H1 (cell line): ENCODE measurements at regions not wholly inside any gene's neighbourhood (a gene's known extent, or its start where the extent isn't known, plus 50 kb on each side); places are given as distances from the start of the nearest gene placed in this dataset.

Experiments used
- CREB1 ChIP-seq: IDR thresholded peaks from 2 replicates; pipeline ENCODE4 v1.6.1; 2012; ENCODE audit warnings: inconsistent platforms
- EP300 ChIP-seq, 2 experiments: IDR thresholded peaks; 1 replicate in 1 of 2; 2 replicates in 1 of 2; pipeline ENCODE4 v1.6.1; 2011 to 2012; ENCODE audit warnings: low read depth in 2 of 2, low read length in 2 of 2, mild to moderate bottlenecking in 2 of 2, borderline replicate concordance in 1 of 2, inconsistent platforms in 1 of 2, moderate library complexity in 1 of 2
- EZH2 ChIP-seq: fragments of 200-600 bp; sonication (generic); IDR thresholded peaks from 2 replicates; pipeline ENCODE4 v1.7.1; 2012; ENCODE audit warnings: low read depth, mild to moderate bottlenecking, moderate library complexity, low read length, inconsistent platforms; ENCODE audit not compliant: severe bottlenecking
- GTF2F1 ChIP-seq: IDR thresholded peaks from 2 replicates; pipeline ENCODE4 v1.6.1; 2012; ENCODE audit warnings: low read depth, low read length, improper control_type of control experiment, borderline replicate concordance
- KDM1A ChIP-seq: fragments of 200-600, 300-600 bp; sonication (generic); IDR thresholded peaks from 2 replicates; pipeline ENCODE4 v1.7.1; 2016; ENCODE audit warnings: mild to moderate bottlenecking, low read length, borderline replicate concordance
- PHF8 ChIP-seq: fragments of 200-600 bp; sonication (generic); conservative IDR thresholded peaks from 2 replicates; pipeline ENCODE4 v1.7.1; 2012; ENCODE audit warnings: low read depth, mild to moderate bottlenecking, inconsistent platforms, low read length, moderate library complexity
- POLR2A ChIP-seq, 2 experiments: IDR thresholded peaks; 1 replicate in 1 of 2; 2 replicates in 1 of 2; pipeline ENCODE4 v1.6.1; 2011; ENCODE audit warnings: low read depth in 2 of 2, low read length in 2 of 2, mild to moderate bottlenecking in 2 of 2; ENCODE audit errors: control extremely low read depth in 1 of 2
- POLR2AphosphoS5 ChIP-seq: IDR thresholded peaks from 2 replicates; pipeline ENCODE4 v1.6.1; 2011; ENCODE audit warnings: low read depth, low read length
- RAD21 ChIP-seq, 2 experiments: IDR thresholded peaks in 1 of 2; conservative IDR thresholded peaks in 1 of 2; 2 replicates each; pipeline ENCODE4 v1.6.1; 2011; ENCODE audit warnings: low read depth in 2 of 2, low read length in 2 of 2, improper control_type of control experiment in 1 of 2, inconsistent platforms in 1 of 2, mild to moderate bottlenecking in 1 of 2, moderate library complexity in 1 of 2
- SUZ12 ChIP-seq: fragments of 200-600 bp; sonication (generic); IDR thresholded peaks from 2 replicates; pipeline ENCODE4 v1.6.1; 2012; ENCODE audit warnings: mild to moderate bottlenecking, inconsistent platforms, low read length, moderate library complexity, mixed read lengths
- TAF1 ChIP-seq: IDR thresholded peaks from 2 replicates; pipeline ENCODE4 v1.6.1; 2011; ENCODE audit warnings: mild to moderate bottlenecking, low read depth, low read length
- TBP ChIP-seq: IDR thresholded peaks from 2 replicates; pipeline ENCODE4 v1.6.1; 2011; ENCODE audit warnings: low read depth, low read length, improper control_type of control experiment
- YY1 ChIP-seq: IDR thresholded peaks from 2 replicates; pipeline ENCODE4 v1.6.1; 2011; ENCODE audit warnings: low read depth, mild to moderate bottlenecking, low read length
- TF ChIP-seq, protein P1 (sequence below), 3 experiments: IDR thresholded peaks; 1 replicate in 2 of 3; 2 replicates in 1 of 3; pipeline versions ENCODE4 v1.5.1 to v1.6.1; 2011; ENCODE audit warnings: low read length in 3 of 3, mild to moderate bottlenecking in 3 of 3, inconsistent platforms in 2 of 3, low read depth in 1 of 3, moderate library complexity in 1 of 3; ENCODE audit not compliant: insufficient read depth in 1 of 3; ENCODE audit errors: control extremely low read depth in 1 of 3

GRCh38 chr5:33235824-33236223 lies 204.9 kb upstream of the TARS1 start:
- TF ChIP-seq PHF8: no peak
- TF ChIP-seq POLR2AphosphoS5: no peak
- TF ChIP-seq, protein P1, sequence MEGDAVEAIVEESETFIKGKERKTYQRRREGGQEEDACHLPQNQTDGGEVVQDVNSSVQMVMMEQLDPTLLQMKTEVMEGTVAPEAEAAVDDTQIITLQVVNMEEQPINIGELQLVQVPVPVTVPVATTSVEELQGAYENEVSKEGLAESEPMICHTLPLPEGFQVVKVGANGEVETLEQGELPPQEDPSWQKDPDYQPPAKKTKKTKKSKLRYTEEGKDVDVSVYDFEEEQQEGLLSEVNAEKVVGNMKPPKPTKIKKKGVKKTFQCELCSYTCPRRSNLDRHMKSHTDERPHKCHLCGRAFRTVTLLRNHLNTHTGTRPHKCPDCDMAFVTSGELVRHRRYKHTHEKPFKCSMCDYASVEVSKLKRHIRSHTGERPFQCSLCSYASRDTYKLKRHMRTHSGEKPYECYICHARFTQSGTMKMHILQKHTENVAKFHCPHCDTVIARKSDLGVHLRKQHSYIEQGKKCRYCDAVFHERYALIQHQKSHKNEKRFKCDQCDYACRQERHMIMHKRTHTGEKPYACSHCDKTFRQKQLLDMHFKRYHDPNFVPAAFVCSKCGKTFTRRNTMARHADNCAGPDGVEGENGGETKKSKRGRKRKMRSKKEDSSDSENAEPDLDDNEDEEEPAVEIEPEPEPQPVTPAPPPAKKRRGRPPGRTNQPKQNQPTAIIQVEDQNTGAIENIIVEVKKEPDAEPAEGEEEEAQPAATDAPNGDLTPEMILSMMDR (IDR thresholded peaks at IDR 0.05; ENCODE audit: control extremely low read depth in 1 of 3, insufficient read depth in 1 of 3, low read depth in 1 of 3, low read length in 3 of 3): no peak
- no peak for TF ChIP-seq POLR2A (IDR thresholded peaks at IDR 0.05; ENCODE audit: control extremely low read depth in 1 of 2, low read depth in 2 of 2, low read length in 2 of 2)
- TF ChIP-seq RAD21 (IDR thresholded peaks at IDR 0.05 in 1 of 2, conservative IDR thresholded peaks at IDR 0.05 in 1 of 2; ENCODE audit: low read depth in 2 of 2, low read length in 2 of 2): no peak
- TF ChIP-seq EP300 (IDR thresholded peaks at IDR 0.05; ENCODE audit: borderline replicate concordance in 1 of 2, low read depth in 2 of 2, low read length in 2 of 2): no peak
- no peak for TF ChIP-seq GTF2F1
- TF ChIP-seq TAF1: no peak
- TF ChIP-seq YY1: no peak
- no peak for TF ChIP-seq EZH2
- TF ChIP-seq CREB1: no peak
- TF ChIP-seq KDM1A: no peak
- no peak for TF ChIP-seq TBP
- no peak for TF ChIP-seq SUZ12
